Caco-2 (cell line): ENCODE measurements at regions not wholly inside any gene's neighbourhood (a gene's known extent, or its start where the extent isn't known, plus 50 kb on each side); places are given as distances from the start of the nearest gene placed in this dataset.

ENCODE experiments used
- BruUV-seq: library from RNA; stranded (reverse); fragments of 400-500 nt; replicated peaks from 2 replicates; lab custom pipeline; 2021; lab: Mats Ljungman, UMichigan
- CTCF ChIA-PET: fragments of 300-600 bp; sonication (Branson Sonifier 250); formaldehyde crosslinking; loops from one replicate; lab custom pipeline; 2022; ENCODE audit warnings: antibody characterized with exemption; lab: Charles Lee
- POLR2A ChIA-PET: fragments of 300-600 bp; sonication (Branson Sonifier 250); formaldehyde crosslinking; loops from one replicate; lab custom pipeline; 2022; ENCODE audit warnings: antibody characterized with exemption; lab: Charles Lee
- DNase-seq, 2 experiments: peaks; one replicate each; pipeline versions ENCODE4 v3.0.0 to v3.0.0-alpha.2; 2020 to 2022
- H3K27me3 ChIP-seq: replicated peaks from 2 replicates; pipeline ENCODE4 v1.6.0; 2011; ENCODE audit warnings: low read length; ENCODE audit not compliant: control insufficient read depth, insufficient read depth
- H3K36me3 ChIP-seq: 2 replicates; pipeline ENCODE4 v1.5.1; 2011; ENCODE audit warnings: low read length; ENCODE audit not compliant: control insufficient read depth, insufficient read depth
- H3K4me1 ChIP-seq: fragments of 250-450 bp; sonication (Bioruptor Pico); 2 replicates; pipeline ENCODE4 v1.5.1; 2020; ENCODE audit warnings: mild to moderate bottlenecking
- H3K4me3 ChIP-seq: 2 replicates; pipeline ENCODE4 v1.5.1; 2011; ENCODE audit warnings: low read depth, mild to moderate bottlenecking, control low read depth, low read length
- H3K9me3 ChIP-seq: fragments of 250-450 bp; sonication (Bioruptor Pico); 2 replicates; pipeline ENCODE4 v1.5.1; 2020; ENCODE audit warnings: mild to moderate bottlenecking, moderate library complexity
- H3K27ac Mint-ChIP-seq: one replicate; pipeline ENCODE4 v1.8.0; 2022; ENCODE audit warnings: mixed read lengths; ENCODE audit not compliant: unreplicated experiment
- H3K27me3 Mint-ChIP-seq: one replicate; pipeline ENCODE4 v1.8.0; 2022; ENCODE audit warnings: mixed read lengths; ENCODE audit not compliant: insufficient read depth, unreplicated experiment
- H3K36me3 Mint-ChIP-seq: one replicate; pipeline ENCODE4 v1.8.0; 2022; ENCODE audit warnings: mild to moderate bottlenecking, mixed read lengths; ENCODE audit not compliant: insufficient read depth, unreplicated experiment
- H3K4me1 Mint-ChIP-seq: one replicate; pipeline ENCODE4 v1.8.0; 2022; ENCODE audit warnings: low read depth, mixed read lengths; ENCODE audit not compliant: unreplicated experiment
- H3K4me3 Mint-ChIP-seq: one replicate; pipeline ENCODE4 v1.8.0; 2022; ENCODE audit warnings: mild to moderate bottlenecking, moderate library complexity, mixed read lengths; ENCODE audit not compliant: unreplicated experiment
- H3K9me3 Mint-ChIP-seq: one replicate; pipeline ENCODE4 v1.8.0; 2022; ENCODE audit warnings: mixed read lengths; ENCODE audit not compliant: unreplicated experiment
- CTCF ChIP-seq, 2 experiments: fragments of 200-600 bp in 1 of 2; IDR thresholded peaks; 1 replicate in 1 of 2; 2 replicates in 1 of 2; pipeline versions ENCODE4 v1.5.1 to v1.8.0; 2011 to 2022; ENCODE audit warnings: antibody characterized with exemption in 1 of 2, control low read depth in 1 of 2, inconsistent platforms in 1 of 2, low read depth in 1 of 2, low read length in 1 of 2, mild to moderate bottlenecking in 1 of 2, moderate library complexity in 1 of 2; ENCODE audit not compliant: insufficient read depth in 1 of 2, severe bottlenecking in 1 of 2, unreplicated experiment in 1 of 2
- intact Hi-C: fragments of 100-400 bp; cut with micrococcal nuclease; formaldehyde crosslinking; loops from one replicate; pipeline ENCODE4 v1.10.0; 2022; ENCODE audit not compliant: unreplicated experiment

GRCh38 chr7:113768387-113768786 lies 150.4 kb downstream of the PPP1R3A start:
- POLR2A ChIA-PET: no interaction called here
- H3K27ac Mint-ChIP-seq: no peak overlapping the region
- Histone ChIP-seq H3K4me3 (no peak overlapping the region), H3K9me3 (no peaks in the 10 kb centered on the region), H3K4me1 (no peaks in the 10 kb centered on the region), H3K27me3 (no peaks in the 10 kb centered on the region), H3K36me3 (no peaks in the 10 kb centered on the region)
- intact Hi-C loops: no loop called here
- H3K27me3 Mint-ChIP-seq: no peaks in the 10 kb centered on the region
- CTCF ChIA-PET: no interaction called here
- no peaks in the 10 kb centered on the region for H3K36me3 Mint-ChIP-seq
- H3K4me1 Mint-ChIP-seq: no peaks in the 10 kb centered on the region
- no peak for TF ChIP-seq CTCF (IDR thresholded peaks at IDR 0.05; ENCODE audit: insufficient read depth in 1 of 2, low read depth in 1 of 2, low read length in 1 of 2, severe bottlenecking in 1 of 2, unreplicated experiment in 1 of 2)
- no peaks in the 10 kb centered on the region for H3K9me3 Mint-ChIP-seq
- DNase-seq: no peak
- BruUV-seq: no TSS peak
- H3K4me3 Mint-ChIP-seq: no peak overlapping the region

- TF ChIP-seq CTCF (IDR thresholded peaks at IDR 0.05; ENCODE audit: insufficient read depth in 1 of 2, low read depth in 1 of 2, low read length in 1 of 2, severe bottlenecking in 1 of 2, unreplicated experiment in 1 of 2): no peak
- no peaks in the 10 kb centered on the region for H3K4me1 Mint-ChIP-seq
- Histone ChIP-seq H3K27me3 (no peaks in the 10 kb centered on the region), H3K4me1 (no peaks in the 10 kb centered on the region), H3K4me3 (no peak overlapping the region), H3K36me3 (no peaks in the 10 kb centered on the region), H3K9me3 (no peaks in the 10 kb centered on the region)
- H3K4me3 Mint-ChIP-seq: no peak overlapping the region
- POLR2A ChIA-PET: no interaction called here
- BruUV-seq: no TSS peak
- DNase-seq: no peak
- intact Hi-C loops: no loop called here
- no peaks in the 10 kb centered on the region for H3K9me3 Mint-ChIP-seq
- CTCF ChIA-PET: no interaction called here
- no peak overlapping the region for H3K27ac Mint-ChIP-seq
- H3K27me3 Mint-ChIP-seq: no peaks in the 10 kb centered on the region
- no peaks in the 10 kb centered on the region for H3K36me3 Mint-ChIP-seq
Measured at GRCh38 chr7:113764401-113765035, 154.3 kb downstream of the PPP1R3A start.

DNA sequence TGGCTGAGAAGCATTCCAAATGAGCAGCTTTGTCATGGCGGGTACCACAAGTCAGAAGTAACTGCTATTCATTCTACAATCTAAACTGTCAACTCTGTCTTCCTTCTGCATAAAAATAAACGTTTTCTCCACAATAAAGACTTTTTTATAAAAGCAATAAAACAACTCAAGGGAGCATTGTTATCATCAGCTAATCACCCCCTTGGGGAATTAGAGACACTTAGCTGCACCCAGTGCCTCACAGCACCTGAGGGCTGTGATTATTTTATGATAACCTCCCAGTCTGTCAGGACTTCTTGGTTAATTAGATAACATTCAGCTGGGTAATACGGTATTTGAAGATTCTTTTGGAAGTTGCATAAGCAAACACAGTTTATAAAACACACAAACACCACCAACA lies 155.6 kb downstream of the PPP1R3A start:
- DNase-seq: no peak
- intact Hi-C loops: no loop called here
- BruUV-seq: no TSS peak
- H3K36me3 Mint-ChIP-seq: no peaks in the 10 kb centered on the region
- H3K4me1 ChIP-seq: no peaks in the 10 kb centered on the region
- H3K27me3 ChIP-seq: no peaks in the 10 kb centered on the region
- ChIA-PET CTCF (no interaction called here), POLR2A (no interaction called here)
- H3K36me3 ChIP-seq: no peaks in the 10 kb centered on the region
- H3K9me3 Mint-ChIP-seq: no peaks in the 10 kb centered on the region
- TF ChIP-seq CTCF (IDR thresholded peaks at IDR 0.05; ENCODE audit: insufficient read depth in 1 of 2, low read depth in 1 of 2, low read length in 1 of 2, severe bottlenecking in 1 of 2, unreplicated experiment in 1 of 2): no peak
- H3K4me3 ChIP-seq: no peak overlapping the region
- no peaks in the 10 kb centered on the region for H3K9me3 ChIP-seq
- H3K4me3 Mint-ChIP-seq: no peak overlapping the region
- H3K27ac Mint-ChIP-seq: no peak overlapping the region
- H3K4me1 Mint-ChIP-seq: no peaks in the 10 kb centered on the region
- H3K27me3 Mint-ChIP-seq: no peaks in the 10 kb centered on the region
